HG02884 (cell line): ENCODE measurements at regions not wholly inside any gene's neighbourhood (a gene's known extent, or its start where the extent isn't known, plus 50 kb on each side); places are given as distances from the start of the nearest gene placed in this dataset.
A peak's percentile ranks its signal among the peaks of the same experiment; 100 is the strongest.
"Not testable (repeated sequence)": the region's sequence is repeated elsewhere in the genome, so short reads cannot be mapped to it uniquely, and the experiment has no call there.

ENCODE experiments used
- ATAC-seq: cut with Tn5 transposase; IDR thresholded peaks from one replicate; pipeline ENCODE4 v1.9.1; 2021; ENCODE audit warnings: mild to moderate bottlenecking, moderate library complexity; ENCODE audit not compliant: unreplicated experiment

DNA sequence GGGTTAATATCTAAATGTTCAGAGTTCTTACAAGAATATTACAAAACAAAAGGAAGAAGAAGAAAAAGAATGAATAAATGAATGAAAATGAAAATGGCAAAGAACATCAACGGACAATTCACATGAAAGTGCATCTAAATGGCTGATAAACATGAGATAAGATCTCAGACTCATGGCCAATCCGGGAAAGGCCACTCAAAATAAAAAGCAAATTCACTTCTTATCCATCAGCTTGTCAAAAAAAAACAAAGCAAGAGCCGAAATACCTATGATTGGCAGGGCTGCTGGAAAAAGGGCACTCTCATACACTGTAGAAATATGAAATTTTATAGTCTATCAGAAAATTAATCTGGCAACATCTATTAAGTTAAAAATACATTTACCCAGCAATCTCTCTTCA is 103.6 kb upstream of the EDEM3 start:
- ATAC-seq: no peak

DNA sequence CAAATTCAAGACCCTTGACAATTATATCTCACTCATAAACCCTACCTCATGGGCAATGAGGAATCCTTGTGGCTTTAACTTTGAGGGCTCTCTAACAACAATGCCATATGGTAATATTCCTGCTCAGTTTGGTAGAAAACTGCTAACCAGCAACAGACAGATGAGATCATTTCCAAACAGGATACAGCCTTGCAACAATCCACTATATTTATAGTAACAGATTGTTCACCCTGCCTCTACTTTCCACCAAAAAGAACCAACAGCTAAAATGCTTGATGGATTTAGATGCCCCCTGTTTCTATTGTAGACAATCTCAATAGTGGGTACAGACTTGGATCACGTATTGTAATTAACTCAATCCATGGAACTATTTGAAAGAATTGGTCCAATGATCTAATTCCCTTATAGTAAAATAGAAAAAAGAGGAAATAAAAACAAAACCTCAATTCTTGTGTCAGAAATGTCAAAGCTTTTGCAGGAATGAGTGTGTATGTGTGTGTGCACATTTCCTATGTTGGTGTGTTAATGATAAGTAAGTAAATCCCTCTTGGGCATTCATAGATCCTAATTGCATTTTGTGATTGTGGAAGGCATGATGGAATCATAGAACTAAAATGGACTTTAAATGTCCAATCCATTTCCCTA is 100.0 kb upstream of the EDEM3 start:
- ATAC-seq: no peak

DNA sequence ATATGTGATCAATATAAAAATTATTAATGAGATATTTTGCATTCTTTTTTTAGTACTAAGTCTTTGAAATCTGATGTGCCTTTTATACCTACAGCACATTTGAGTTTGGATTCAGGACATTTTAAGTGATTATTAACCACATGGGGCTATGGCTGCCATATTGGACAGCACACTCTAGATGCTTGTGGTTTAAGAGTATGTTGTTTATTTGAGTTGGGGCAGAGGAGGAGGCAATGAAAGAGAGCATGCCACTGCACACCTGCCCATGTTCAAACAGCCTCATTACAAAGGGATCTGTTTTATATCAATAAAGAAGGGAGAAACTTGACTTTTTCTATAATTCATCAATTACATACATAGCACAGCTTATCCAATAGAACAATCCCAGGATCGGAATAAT is 99.4 kb upstream of the EDEM3 start:
- no peak for ATAC-seq

DNA sequence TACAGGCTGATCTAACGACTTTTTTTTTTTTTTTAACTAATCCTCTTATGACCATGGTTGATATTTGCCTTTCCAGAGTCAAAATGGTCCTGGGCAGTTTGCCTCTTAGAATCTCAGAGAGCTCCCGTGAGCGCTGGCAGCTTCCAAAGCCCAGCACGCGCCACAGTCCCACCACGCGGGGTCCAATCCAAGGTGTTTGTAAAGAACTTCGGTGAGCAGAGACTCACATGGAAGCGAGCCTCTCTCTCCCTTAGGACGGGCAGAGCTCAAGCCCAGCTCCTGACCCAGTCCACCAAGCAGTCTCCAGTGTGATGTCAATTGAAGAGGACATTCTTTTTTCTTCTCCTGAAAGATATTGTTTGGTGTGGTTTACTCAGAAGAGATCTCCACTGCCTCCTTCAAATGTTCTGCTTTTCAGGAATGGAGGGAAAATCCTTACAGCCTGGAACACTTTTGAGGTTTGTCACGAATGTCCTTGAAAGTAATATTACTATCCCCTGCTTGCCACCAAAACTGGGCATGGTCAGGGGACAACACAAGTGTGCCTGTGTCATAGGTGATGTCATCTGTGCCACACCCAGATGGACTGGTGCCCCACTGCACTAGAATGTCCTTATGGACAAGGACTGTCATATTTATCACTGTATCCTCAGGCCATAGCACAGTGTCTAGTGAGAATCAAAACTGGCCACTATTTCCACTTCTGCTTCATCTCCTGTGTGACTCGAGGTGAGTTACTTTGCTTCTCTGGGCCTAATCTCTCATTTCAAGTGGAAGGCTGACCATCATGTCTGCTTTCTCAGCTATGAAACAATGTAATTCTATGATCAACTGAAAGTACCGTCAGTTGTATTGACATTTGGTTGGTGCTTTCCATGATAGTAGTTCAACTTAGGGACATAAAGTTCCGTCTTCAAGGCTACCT is 97.4 kb upstream of the EDEM3 start:
- no peak for ATAC-seq

DNA sequence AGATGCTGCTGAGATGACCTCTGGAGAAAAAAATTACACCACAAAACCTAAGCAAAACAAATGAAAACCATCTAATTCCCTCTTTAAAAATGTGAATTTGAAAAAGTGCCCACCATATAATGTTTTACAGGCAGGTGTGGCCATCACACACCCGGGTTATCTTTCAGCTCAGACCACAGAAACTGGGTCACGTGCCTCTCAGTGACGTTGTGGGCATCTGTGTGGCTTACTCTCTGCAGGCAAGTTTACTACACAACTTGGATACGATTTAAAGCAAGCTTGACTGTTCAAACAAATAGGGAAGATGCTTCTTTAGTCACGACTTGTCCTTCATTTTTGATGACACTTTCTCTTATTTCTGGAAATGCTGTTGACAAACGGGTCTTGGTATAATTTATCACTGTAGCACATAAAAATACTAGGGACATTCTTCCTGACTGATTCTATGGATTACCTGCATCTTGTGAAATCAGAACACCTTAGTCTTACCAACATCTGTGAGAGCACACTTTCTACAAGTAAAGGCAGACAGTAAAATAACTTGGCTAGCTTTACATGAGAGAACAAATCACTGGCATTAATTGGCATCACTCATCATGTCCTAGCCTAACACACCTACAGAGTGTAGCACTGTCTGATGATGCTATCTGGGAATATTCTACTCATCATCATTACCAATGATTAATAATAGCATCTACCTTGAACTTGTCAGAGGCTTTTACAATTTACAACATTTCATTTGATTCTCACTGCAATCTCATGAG is 89.3 kb upstream of the EDEM3 start:
- peak; percentile 96 for ATAC-seq

DNA sequence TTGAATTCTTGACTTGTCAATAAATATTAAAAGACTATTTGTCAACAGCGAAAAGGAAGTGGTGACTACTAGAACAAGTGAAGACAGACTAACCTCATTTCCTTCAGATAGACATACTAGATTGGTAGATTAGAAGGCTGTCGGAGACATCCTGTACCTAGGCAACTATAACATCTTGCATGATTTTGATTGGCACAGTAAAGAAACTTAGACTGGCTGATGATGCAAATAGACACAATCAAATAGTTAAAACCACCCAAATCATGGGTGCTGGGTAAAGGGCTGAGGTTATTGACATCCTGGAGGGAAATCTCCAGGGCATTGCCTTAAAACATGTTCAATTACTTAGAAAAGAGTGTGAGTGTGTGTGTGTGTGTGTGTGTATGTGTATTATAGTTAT is 85.9 kb upstream of the EDEM3 start:
- no peak for ATAC-seq

DNA sequence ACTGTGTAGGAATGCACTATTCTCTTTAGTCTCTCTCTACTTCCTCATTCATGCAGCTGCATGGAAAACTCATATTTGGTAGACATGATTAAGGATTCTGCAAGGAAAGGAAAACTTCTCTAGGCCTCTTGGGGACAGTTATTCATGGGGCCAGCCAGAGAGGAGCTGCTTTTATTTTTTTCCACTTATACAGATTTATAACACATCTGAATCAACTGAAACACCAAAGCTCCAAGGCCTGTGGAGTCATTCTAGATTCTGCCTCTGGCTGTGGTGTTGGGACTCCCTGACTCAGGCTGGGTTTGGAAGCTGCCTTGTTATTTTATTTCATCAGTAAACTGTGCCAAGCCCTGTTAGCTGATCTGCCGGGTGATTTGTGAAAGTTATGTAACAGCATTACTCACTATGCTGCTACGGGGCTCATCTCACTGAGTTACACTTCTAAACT is 83.9 kb upstream of the EDEM3 start:
- ATAC-seq: no peak

DNA sequence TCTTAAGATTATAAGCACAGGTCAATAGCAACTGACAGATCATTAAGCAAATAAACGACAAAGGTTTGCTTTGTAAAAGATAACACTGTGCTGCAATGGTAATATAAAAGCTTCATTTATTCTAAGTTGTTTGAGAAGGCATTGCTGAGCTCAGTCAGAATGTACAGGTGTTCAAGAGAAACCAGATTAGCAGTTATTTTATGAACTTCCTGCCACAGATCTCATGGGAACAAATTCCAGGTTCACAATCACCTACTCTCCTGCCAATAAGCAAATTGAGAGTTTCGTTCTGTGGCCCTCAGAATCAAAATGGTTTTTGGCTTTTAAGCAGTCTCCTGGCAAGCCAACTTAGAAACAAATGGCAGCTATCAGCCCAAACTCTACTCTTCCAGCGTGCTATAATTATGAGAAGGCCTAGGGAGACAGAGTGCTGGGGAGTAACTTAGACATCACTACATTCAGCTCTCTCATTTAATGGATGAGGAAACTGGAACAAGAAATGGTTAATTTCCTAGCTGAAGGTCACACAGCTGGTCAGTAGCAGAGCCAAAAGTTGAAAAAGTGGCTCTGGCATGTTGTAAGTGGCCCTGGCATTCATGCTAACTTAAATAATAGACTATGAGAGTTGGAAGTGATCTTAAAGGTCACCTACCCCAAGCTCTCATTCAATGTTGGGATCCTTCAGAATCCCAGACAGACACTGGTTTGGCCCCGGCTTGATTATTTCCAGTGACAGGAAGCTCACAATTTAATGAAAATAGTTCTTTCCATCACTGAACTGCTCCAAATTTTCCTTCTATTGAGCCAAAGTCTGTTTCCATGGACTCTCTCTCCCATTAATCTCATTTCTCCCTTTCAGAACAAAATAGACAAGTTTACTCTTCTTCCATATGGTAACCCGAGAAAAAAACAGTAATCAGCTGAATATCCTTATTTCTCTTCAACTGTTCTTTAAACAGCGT is 82.6 kb upstream of the EDEM3 start:
- no peak for ATAC-seq

DNA sequence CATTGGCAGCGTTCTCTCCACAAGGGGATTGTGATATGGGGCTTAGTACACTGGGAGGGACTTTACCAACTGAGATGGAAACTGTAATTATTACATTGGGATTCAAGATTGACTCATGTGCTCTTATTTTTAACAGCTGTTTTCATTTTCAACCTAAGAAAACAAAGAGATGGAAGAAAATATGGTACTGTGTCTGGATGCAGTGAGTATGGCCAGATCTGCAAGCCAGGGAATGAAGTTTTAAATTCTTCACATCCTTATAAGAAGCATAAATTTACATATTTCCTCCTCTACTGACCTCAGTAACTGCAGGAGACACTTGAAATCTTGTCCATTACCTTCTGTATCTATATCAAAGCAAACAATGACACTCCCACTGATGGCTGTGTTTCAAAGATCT is 81.5 kb upstream of the EDEM3 start:
- ATAC-seq: no peak

DNA sequence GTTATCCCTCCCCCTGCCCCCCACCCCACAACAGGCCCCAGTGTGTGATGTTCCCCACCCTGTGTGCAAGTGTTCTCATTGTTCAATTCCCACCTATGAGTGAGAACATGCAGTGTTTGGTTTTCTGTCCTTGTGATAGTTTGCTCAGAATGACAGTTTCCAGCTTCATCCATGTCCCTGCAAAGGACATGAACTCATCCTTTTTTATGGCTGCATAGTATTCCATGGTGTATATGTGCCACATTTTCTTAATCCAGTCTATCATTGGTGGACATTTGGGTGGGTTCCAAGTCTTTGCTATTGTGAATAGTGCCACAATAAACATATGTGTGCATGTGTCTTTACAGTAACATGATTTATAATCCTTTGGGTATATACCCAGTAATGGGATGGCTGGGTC is 79.3 kb upstream of the EDEM3 start:
- not testable (repeated sequence) for ATAC-seq

DNA sequence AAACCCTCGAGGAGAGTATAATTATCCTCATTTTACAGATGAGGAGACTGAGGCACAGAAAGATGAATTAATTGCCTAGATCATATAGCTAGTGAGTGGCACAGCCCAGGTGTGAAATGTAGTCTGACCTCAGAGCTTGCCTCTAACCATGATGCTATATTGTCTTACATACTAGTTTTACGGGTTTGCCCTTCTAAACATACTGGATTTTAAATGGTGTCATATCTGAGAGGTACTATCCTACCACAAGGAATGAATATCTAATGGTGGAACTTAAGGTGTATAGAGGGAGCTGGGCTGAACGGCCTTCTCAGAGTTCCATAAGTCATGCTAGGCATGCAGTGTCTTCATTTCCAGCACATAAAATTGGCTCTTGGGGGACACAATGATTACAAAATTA is 77.9 kb upstream of the EDEM3 start:
- no peak for ATAC-seq

DNA sequence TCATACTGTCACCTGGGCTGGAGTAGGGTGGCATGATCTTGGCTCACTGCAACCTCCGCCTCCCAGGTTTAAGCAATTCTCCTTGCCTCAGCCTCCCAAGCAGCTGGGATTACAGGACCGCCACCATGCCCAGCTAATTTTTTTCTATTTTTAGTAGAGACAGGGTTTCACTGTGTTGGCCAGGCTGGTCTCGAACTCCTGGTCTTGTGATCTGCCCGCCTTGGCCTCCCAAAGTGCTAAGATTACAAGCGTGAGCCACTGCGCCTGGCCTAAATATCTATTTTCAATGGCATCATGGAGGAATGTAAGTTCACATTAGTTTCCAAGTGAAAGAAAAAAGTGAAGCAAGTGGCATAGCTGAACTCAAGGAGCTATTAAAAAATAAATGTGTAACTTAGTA is 74.8 kb upstream of the EDEM3 start:
- not testable (repeated sequence) for ATAC-seq

DNA sequence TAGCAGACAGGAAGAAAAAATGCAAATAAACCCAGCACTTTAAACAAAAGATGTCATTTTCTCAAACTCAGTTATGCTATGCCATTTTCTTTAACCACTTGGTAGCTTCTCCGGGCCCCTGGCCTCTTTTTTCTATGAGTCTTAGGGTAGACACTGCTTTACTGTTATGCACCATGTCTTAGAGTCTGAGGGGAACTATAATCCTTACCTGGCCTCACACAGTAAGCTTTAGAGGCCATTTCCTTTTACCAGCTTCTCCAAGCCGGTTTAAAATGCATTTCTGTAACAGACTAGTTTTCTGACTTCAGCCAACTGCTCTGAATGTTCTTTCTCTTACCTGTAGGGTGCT is 73.7 kb upstream of the EDEM3 start:
- ATAC-seq: no peak

DNA sequence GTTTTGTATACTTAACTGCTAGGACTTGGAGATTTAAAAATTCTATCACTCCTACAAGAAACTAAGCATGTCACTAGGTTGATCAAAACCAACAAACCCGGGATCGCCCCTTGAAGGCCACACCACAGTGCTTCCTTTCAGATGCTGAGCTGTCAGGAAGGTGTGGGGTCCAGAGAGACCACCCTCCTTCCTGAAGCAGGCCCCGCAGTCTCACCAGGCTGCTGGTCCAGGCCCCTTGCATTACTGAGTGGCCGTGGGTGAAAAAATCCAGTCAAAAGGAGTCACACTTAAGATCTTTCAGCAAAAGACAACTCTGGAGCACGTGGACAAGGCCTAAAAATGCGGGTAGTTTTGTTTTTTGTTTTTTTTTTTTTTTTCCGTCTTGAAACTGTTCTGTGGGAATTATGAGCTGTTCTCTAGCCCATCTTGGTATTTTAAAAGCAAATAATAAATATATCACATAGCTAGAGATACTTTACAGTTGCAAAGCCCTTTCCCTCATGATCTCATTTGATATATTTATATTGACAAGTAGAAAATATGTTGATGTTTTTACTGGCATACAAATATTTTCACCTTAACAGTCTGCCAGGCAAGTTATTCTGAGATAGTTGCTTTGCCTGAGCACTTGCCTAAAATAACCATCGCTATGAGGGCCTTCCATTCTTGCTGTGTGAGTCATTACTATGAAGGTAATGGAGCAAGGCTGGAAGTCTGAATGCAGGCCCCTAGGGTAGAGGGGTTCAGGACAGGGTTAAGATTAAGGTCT is 73.1 kb upstream of the EDEM3 start:
- ATAC-seq: no peak

DNA sequence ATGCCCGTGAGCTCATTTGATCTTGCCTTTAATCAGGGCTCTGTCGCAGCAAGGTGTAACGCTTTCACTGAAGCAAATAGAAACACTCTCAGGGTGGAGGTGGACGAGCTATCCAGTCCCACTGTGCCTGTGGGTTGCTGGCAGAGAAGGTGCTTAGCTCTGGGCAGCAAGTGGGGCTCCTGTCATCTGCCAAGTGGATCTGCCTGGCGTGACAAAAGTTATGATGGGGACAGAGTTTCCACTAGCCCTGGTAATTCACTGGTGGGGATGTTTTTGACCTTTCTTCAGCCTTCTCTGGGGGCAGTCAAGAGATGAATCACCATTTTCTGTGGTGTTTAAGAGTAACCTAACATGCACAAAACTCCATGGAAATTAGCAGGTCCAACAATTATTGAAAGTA is 71.3 kb upstream of the EDEM3 start:
- peak; percentile 46 for ATAC-seq

DNA sequence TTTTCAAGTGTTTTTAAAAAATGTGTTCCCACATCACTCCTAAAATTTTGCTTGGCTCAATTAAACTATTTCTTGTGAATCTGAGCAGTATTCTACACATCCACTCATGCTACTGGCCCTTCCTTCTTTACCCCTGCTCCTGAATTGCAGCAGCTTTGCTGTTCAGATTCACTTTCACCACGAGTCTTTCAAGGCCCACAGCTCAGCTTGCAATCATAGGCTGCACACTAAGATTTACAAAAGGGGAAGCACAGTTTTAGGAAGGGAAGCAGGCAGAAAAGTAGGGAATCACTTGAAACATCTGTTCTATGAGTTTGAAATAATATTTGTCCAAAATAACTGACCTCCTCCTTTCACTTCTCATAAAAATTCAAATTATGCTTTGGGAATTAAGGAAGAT is 70.9 kb upstream of the EDEM3 start:
- no peak for ATAC-seq

DNA sequence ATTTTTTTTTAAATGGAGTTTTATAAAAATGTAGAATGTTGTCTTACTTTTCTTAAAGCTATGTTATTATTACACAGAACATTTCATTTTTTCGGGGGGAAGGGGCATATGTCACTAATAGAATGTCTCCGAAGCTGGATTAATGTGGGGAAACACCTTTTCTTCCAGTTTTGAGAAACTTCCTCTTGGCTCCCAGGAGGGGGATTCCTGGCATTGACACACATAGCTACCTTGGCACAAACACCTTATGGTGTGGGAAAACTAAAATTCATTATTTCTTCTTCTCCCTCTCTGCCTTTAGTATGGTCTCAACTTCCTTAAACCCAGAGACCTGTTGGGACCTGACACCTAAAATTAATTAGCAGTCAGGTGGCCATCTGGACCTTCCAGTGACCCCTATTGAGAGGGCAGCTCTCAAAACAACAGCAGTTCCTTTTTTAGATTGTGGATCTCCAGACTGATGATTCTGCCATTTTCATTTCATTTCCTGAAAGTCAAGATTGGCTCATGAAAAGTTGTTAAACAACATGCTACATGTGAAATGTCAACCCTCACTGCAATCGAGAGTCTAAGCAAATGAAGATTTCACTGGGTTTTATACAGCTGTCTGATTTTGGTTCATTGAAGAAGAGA is 70.1 kb upstream of the EDEM3 start:
- no peak for ATAC-seq

DNA sequence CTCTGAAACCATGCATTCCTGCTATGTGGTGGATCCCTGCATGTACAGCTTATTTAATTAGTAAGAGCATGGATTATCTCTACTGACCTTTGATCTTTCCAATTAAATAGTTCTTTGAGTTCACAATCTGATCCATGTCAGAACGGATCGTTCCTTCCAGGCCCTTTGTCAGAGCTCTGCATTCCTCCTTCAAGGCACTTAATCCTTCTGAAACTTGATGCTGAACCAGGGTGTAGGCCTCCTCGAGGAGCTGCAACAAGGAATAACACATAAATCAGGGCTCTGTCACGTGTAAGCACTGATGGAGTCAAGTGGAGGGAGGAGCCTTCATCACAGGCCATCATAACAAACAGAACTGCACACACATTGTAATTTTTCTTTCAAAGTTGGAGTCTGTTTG is 68.4 kb upstream of the EDEM3 start:
- no peak for ATAC-seq

DNA sequence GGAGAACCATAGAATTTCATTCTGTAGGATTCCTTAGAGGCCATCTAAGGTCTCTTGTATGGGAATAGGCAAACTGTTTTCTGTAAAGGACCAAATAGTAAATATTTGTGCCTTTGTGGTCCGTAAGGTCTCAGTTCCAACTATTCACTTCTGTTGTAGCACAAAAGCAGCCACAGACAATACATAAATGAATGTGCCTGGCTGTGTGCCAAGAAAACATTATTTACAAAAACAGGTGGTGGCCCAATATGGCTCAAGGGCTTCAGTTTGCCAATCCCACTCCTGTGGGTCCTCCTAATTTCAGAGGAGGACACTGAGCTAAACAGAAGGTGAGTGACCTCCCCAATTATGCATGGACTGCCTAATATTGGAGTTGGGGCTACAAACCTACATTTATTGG is 67.6 kb upstream of the EDEM3 start:
- ATAC-seq: no peak
